ENCODE measurements at regions not wholly inside any gene's neighbourhood (a gene's known extent, or its start where the extent isn't known, plus 50 kb on each side); places are given as distances from the start of the nearest gene placed in this dataset.

- H3K4me3 ChIP-seq (ENCODE audit: low read depth, low read length): no peak overlapping the region
- TF ChIP-seq, protein P1, sequence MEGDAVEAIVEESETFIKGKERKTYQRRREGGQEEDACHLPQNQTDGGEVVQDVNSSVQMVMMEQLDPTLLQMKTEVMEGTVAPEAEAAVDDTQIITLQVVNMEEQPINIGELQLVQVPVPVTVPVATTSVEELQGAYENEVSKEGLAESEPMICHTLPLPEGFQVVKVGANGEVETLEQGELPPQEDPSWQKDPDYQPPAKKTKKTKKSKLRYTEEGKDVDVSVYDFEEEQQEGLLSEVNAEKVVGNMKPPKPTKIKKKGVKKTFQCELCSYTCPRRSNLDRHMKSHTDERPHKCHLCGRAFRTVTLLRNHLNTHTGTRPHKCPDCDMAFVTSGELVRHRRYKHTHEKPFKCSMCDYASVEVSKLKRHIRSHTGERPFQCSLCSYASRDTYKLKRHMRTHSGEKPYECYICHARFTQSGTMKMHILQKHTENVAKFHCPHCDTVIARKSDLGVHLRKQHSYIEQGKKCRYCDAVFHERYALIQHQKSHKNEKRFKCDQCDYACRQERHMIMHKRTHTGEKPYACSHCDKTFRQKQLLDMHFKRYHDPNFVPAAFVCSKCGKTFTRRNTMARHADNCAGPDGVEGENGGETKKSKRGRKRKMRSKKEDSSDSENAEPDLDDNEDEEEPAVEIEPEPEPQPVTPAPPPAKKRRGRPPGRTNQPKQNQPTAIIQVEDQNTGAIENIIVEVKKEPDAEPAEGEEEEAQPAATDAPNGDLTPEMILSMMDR (IDR thresholded peaks at IDR 0.05; ENCODE audit: insufficient read depth, low read depth, low read length): no peak
- DNase-seq (ENCODE audit: low read depth): no peak
These were observed 122.3 kb upstream of the ZNF507 start for GRCh38 chr19:32223106-32223505.

DNA sequence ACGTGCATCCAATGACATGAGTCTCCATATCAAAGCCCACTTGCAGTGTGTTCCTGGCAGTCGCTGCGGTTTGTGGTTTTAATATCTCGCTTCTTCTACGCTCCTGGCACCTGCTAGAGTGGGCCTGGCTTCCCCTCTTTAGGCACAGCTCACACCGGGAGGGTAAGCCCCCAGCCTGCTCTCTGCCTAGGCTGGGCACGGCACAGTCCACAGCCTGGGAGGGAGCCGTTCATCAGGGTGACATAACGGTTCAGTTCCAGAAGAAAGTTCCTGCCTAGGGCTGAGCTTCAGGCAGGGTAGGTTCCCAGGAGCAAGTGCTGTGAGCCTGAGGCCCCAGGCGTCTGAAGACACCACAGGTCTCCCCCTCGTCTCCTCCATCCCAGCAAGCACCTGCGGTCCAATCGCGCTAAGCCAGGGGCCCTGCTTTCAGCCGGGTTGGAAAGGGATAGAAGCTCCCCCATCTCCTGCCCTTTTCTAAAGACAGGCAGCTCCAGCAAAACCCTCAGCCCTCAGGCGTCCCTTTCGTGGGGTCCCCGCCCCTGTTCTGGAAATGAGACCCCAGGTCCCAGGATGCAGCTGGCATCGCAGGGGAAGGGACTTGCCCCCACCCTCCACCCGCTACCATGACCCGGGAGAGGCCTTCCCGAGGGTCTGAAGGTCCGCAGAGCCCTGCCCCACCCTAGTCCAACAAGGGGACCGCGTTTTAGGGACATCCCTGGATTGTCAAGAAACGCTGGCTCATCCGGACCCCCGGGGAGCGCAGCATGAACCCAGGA is 121.6 kb upstream of the ZNF507 start:
- DNase-seq (ENCODE audit: low read depth): no peak
- TF ChIP-seq, protein P1 (IDR thresholded peaks at IDR 0.05; ENCODE audit: insufficient read depth, low read depth, low read length): no peak
- H3K4me3 ChIP-seq (ENCODE audit: low read depth, low read length): no peak overlapping the region

DNA sequence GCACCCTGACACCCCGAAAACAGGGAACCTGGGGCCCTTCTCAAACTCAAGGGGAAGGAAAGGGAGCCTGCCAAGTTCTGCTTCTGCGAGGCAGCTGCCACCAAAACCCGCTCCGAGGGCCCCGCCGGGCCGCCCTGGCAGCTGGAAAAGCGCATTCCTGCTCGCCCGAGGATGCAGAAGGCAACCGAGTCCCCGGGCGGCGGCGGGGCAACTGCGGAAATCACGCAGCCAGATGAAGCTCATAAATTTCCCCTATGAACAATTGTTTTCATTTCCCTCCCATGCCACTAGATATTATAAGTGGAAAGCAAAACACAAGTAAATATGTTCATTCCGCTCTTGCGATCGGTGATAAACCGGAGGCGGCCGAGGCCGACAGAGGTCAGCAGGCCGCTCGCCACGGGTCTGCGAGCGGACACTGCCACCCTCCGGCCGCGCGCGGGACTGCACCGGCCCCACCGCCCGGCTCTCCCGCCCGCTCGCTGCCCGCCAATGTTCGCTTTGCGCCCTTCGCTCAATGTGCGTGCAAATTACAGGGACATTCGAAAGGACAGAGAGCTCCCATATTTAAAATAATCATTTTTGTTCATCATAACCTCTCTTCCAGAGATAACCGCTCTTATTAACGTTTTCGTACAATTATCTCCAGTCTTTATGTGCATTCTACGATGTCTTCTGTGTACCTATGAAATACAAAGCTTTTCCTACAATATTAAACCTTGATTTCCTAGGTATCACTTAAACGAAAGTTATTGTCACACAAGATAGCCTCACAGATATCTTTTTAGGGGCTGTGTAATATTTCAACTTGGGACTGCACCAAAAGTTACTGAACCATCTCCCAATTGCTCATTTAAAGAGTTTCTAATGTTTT is 120.8 kb upstream of the ZNF507 start:
- H3K4me3 ChIP-seq (ENCODE audit: low read depth, low read length): peak overlapping the region; percentile 29
- TF ChIP-seq, protein P1 (IDR thresholded peaks at IDR 0.05; ENCODE audit: insufficient read depth, low read depth, low read length): peak; percentile 96
- DNase-seq (ENCODE audit: low read depth): peak; percentile 37

- DNase-seq (ENCODE audit: low read depth): no peak
- TF ChIP-seq, protein P1 (IDR thresholded peaks at IDR 0.05; ENCODE audit: insufficient read depth, low read depth, low read length): no peak
- H3K4me3 ChIP-seq (ENCODE audit: low read depth, low read length): no peak overlapping the region
These were observed 117.7 kb upstream of the ZNF507 start for GRCh38 chr19:32227561-32228165.

GRCh38 chr19:32230441-32230840 is 115.0 kb upstream of the ZNF507 start:
- no peak for DNase-seq (ENCODE audit: low read depth)
- TF ChIP-seq, protein P1 (IDR thresholded peaks at IDR 0.05; ENCODE audit: insufficient read depth, low read depth, low read length): no peak
- H3K4me3 ChIP-seq (ENCODE audit: low read depth, low read length): no peak overlapping the region

- TF ChIP-seq, protein P1 (IDR thresholded peaks at IDR 0.05; ENCODE audit: insufficient read depth, low read depth, low read length): no peak
- DNase-seq (ENCODE audit: low read depth): no peak
- no peak overlapping the region for H3K4me3 ChIP-seq (ENCODE audit: low read depth, low read length)
These were observed 114.4 kb upstream of the ZNF507 start for GRCh38 chr19:32231020-32231419.
